HCT116 (cell line): ENCODE measurements at regions not wholly inside any gene's neighbourhood (a gene's known extent, or its start where the extent isn't known, plus 50 kb on each side); places are given as distances from the start of the nearest gene placed in this dataset.

Experiments
- ATAC-seq: fragments of 200-7000 bp; cut with Tn5 transposase; 2 replicates; pipeline ENCODE4 v1.9.1; 2020; ENCODE audit warnings: mild to moderate bottlenecking, moderate library complexity
- BruUV-seq: library from RNA; stranded (reverse); fragments of 400-500 nt; replicated peaks from 2 replicates; lab custom pipeline; 2021; lab: Mats Ljungman, UMichigan
- CTCF ChIA-PET: fragments of 300-600 bp; sonication (Branson Sonifier 250); formaldehyde crosslinking; loops from one replicate; lab custom pipeline; 2021; ENCODE audit warnings: antibody characterized with exemption; lab: Charles Lee
- POLR2A ChIA-PET: fragments of 300-600, 350-600 bp; sonication (Branson Sonifier 250); formaldehyde crosslinking; loops from one replicate; lab custom pipeline; 2021; ENCODE audit warnings: antibody characterized with exemption; lab: Charles Lee
- RAD21 ChIA-PET, 2 experiments: fragments of 300-600 bp; sonication (Branson Sonifier 250); formaldehyde crosslinking; loops; one replicate each; lab custom pipeline; 2023; ENCODE audit warnings: low total read pairs in 2 of 2; ENCODE audit not compliant: uncharacterized antibody in 2 of 2, unreplicated experiment in 2 of 2, low non-redundant PET in 1 of 2; lab: Charles Lee
- DNase-seq: peaks from one replicate; pipeline ENCODE4 v3.0.0-alpha.2; 2010; ENCODE audit warnings: low read depth, low spot score
- H2AFZ ChIP-seq: fragments of 200-600 bp; shearing (Covaris generic), sonication (generic); 2 replicates; pipeline ENCODE4 v1.6.1; 2017; ENCODE audit warnings: low read depth, mixed run types, mixed read lengths, antibody characterized with exemption, low read length; ENCODE audit not compliant: poor library complexity, severe bottlenecking
- H3K27ac ChIP-seq: 2 replicates; pipeline ENCODE4 v1.5.1; 2012; ENCODE audit warnings: low read depth, low read length
- H3K27me3 ChIP-seq: fragments of 200-600 bp; sonication (generic); 2 replicates; pipeline ENCODE4 v1.6.1; 2016; ENCODE audit warnings: mixed run types, low read length, mixed read lengths; ENCODE audit not compliant: insufficient read depth
- H3K36me3 ChIP-seq, 2 experiments: fragments of 200-500 bp in 1 of 2; fragments of 200-600 bp in 1 of 2; sonication (Bioruptor generic) in 1 of 2; sonication (generic) in 1 of 2; 2 replicates each; pipeline versions ENCODE4 v1.5.1 to v1.6.1; 2014 to 2016; ENCODE audit warnings: low read length in 2 of 2, inconsistent platforms in 1 of 2, mixed read lengths in 1 of 2, mixed run types in 1 of 2; ENCODE audit not compliant: insufficient read depth in 2 of 2, control insufficient read depth in 1 of 2
- H3K4me1 ChIP-seq, 2 experiments: fragments of 200-600 bp in 1 of 2; sonication (generic) in 1 of 2; 2 replicates each; pipeline versions ENCODE4 v1.5.1 to v1.6.1; 2012 to 2017; ENCODE audit warnings: low read length in 2 of 2, inconsistent platforms in 1 of 2, mild to moderate bottlenecking in 1 of 2, mixed read lengths in 1 of 2, mixed run types in 1 of 2, moderate library complexity in 1 of 2; ENCODE audit not compliant: insufficient read depth in 2 of 2, control insufficient read depth in 1 of 2
- H3K4me2 ChIP-seq: fragments of 200-600 bp; sonication (generic); 2 replicates; pipeline ENCODE4 v1.6.1; 2017; ENCODE audit warnings: mixed run types, low read length, mixed read lengths
- H3K4me3 ChIP-seq, 2 experiments: fragments of 200-600 bp in 1 of 2; sonication (generic) in 1 of 2; replicated peaks in 1 of 2; 2 replicates each; pipeline ENCODE4 v1.5.1; 2011 to 2016; ENCODE audit warnings: low read length in 2 of 2, control low read depth in 1 of 2, low read depth in 1 of 2, mild to moderate bottlenecking in 1 of 2, mixed read lengths in 1 of 2, mixed run types in 1 of 2
- H3K79me2 ChIP-seq: fragments of 200-600 bp; sonication (generic); 2 replicates; pipeline ENCODE4 v1.6.1; 2017; ENCODE audit warnings: mild to moderate bottlenecking, mixed run types, low read length, moderate library complexity, mixed read lengths; ENCODE audit not compliant: insufficient read depth
- H3K9ac ChIP-seq: fragments of 200-600 bp; sonication (generic); 2 replicates; pipeline ENCODE4 v1.6.1; 2016; ENCODE audit warnings: low read length, mixed read lengths
- H3K9me2 ChIP-seq: fragments of 200-600 bp; sonication (generic), shearing (Covaris generic); 2 replicates; pipeline ENCODE4 v1.6.1; 2017; ENCODE audit warnings: mixed run types, mild to moderate bottlenecking, moderate library complexity; ENCODE audit not compliant: insufficient read depth
- H3K9me3 ChIP-seq, 2 experiments: fragments of 200-500 bp in 1 of 2; fragments of 200-600 bp in 1 of 2; sonication (Bioruptor generic) in 1 of 2; sonication (generic) in 1 of 2; 2 replicates each; pipeline ENCODE4 v1.6.1; 2014 to 2017; ENCODE audit warnings: low read length in 2 of 2, mixed read lengths in 2 of 2, inconsistent platforms in 1 of 2, low read depth in 1 of 2, mild to moderate bottlenecking in 1 of 2, mixed run types in 1 of 2, moderate library complexity in 1 of 2; ENCODE audit not compliant: control insufficient read depth in 1 of 2, insufficient read depth in 1 of 2
- H4K20me1 ChIP-seq: fragments of 200-600 bp; sonication (generic), shearing (Covaris generic); 2 replicates; pipeline ENCODE4 v1.6.1; 2017; ENCODE audit warnings: mixed run types, mild to moderate bottlenecking, moderate library complexity; ENCODE audit not compliant: insufficient read depth
- ATF3 ChIP-seq: IDR thresholded peaks from 2 replicates; pipeline ENCODE4 v1.6.1; 2012
- CEBPB ChIP-seq: IDR thresholded peaks from 2 replicates; pipeline ENCODE4 v1.6.1; 2012; ENCODE audit warnings: low read depth
- ELF1 ChIP-seq: IDR thresholded peaks from 2 replicates; pipeline ENCODE4 v1.6.1; 2012; ENCODE audit warnings: low read depth, borderline replicate concordance
- EZH2 ChIP-seq: fragments of 200-600 bp; sonication (generic); IDR thresholded peaks from 2 replicates; pipeline ENCODE4 v1.6.1; 2017; ENCODE audit warnings: antibody characterized with exemption, mixed run types
- EZH2phosphoT487 ChIP-seq: fragments of 200-600 bp; IDR thresholded peaks from 2 replicates; pipeline ENCODE4 v1.6.1; 2018; ENCODE audit warnings: antibody characterized with exemption, borderline replicate concordance
- FOSL1 ChIP-seq: IDR thresholded peaks from 2 replicates; pipeline ENCODE4 v1.6.1; 2012; ENCODE audit warnings: low read depth
- JUND ChIP-seq: IDR thresholded peaks from 2 replicates; pipeline ENCODE4 v1.6.1; 2012
- MAX ChIP-seq: IDR thresholded peaks from 2 replicates; pipeline ENCODE4 v1.6.1; 2012
- SIN3A ChIP-seq: IDR thresholded peaks from 2 replicates; pipeline ENCODE4 v1.6.1; 2012; ENCODE audit warnings: low read depth
- SP1 ChIP-seq: IDR thresholded peaks from 2 replicates; pipeline ENCODE4 v1.6.1; 2012; ENCODE audit warnings: low read depth
- SRF ChIP-seq: IDR thresholded peaks from 2 replicates; pipeline ENCODE4 v1.6.1; 2012; ENCODE audit warnings: low read depth
- TCF7L2 ChIP-seq: IDR thresholded peaks from 2 replicates; pipeline ENCODE4 v1.7.0; 2011; ENCODE audit warnings: borderline replicate concordance, inconsistent platforms; ENCODE audit not compliant: insufficient read depth, insufficient read length; ENCODE audit errors: extremely low read depth
- YY1 ChIP-seq: IDR thresholded peaks from 2 replicates; pipeline ENCODE4 v1.6.1; 2011; ENCODE audit warnings: low read length, low read depth, moderate library complexity, mild to moderate bottlenecking; ENCODE audit not compliant: insufficient replicate concordance; ENCODE audit errors: extremely low read depth
- ZFX ChIP-seq: fragments of 450-650 bp; IDR thresholded peaks from 2 replicates; pipeline ENCODE4 v1.6.1; 2017
- intact Hi-C: fragments of 100-400 bp; cut with micrococcal nuclease; formaldehyde crosslinking; loops from 2 replicates; pipeline ENCODE4 v1.10.0; 2022
- TF ChIP-seq, protein P1 (sequence below), 3 experiments: fragments of 200-600 bp in 1 of 3; sonication (generic) in 1 of 3; IDR thresholded peaks in 2 of 3; conservative IDR thresholded peaks in 1 of 3; 2 replicates each; pipeline ENCODE4 v1.5.1; 2012 to 2017; ENCODE audit warnings: low read depth in 2 of 3, low read length in 2 of 3, antibody characterized with exemption in 1 of 3, borderline replicate concordance in 1 of 3, control low read depth in 1 of 3, mild to moderate bottlenecking in 1 of 3, mixed read lengths in 1 of 3, mixed run types in 1 of 3, moderate library complexity in 1 of 3; ENCODE audit not compliant: insufficient read depth in 1 of 3

- BruUV-seq = no TSS peak
- H3K9ac ChIP-seq = no peak overlapping the region
- H3K9me3 ChIP-seq = no peaks in the 10 kb centered on the region; a peak in 1 of 4 replicates
- no peak for ATAC-seq
- H3K4me1 ChIP-seq = no peaks in the 10 kb centered on the region
- H3K4me2 ChIP-seq = no peak overlapping the region
- no peak for DNase-seq
- no peak overlapping the region for H3K27ac ChIP-seq
- H3K36me3 ChIP-seq = no peaks in the 10 kb centered on the region; a peak in 1 of 4 replicates
- RAD21 ChIA-PET = no interaction called here
- TF ChIP-seq SP1 (no peak), CEBPB (no peak), JUND (no peak), TCF7L2 (no peak), SRF (no peak), EZH2 (no peak), FOSL1 (no peak), ATF3 (no peak), YY1 (no peak), SIN3A (no peak), ZFX (no peak), MAX (no peak), ELF1 (no peak), EZH2phosphoT487 (no peak)
- TF ChIP-seq, protein P1, sequence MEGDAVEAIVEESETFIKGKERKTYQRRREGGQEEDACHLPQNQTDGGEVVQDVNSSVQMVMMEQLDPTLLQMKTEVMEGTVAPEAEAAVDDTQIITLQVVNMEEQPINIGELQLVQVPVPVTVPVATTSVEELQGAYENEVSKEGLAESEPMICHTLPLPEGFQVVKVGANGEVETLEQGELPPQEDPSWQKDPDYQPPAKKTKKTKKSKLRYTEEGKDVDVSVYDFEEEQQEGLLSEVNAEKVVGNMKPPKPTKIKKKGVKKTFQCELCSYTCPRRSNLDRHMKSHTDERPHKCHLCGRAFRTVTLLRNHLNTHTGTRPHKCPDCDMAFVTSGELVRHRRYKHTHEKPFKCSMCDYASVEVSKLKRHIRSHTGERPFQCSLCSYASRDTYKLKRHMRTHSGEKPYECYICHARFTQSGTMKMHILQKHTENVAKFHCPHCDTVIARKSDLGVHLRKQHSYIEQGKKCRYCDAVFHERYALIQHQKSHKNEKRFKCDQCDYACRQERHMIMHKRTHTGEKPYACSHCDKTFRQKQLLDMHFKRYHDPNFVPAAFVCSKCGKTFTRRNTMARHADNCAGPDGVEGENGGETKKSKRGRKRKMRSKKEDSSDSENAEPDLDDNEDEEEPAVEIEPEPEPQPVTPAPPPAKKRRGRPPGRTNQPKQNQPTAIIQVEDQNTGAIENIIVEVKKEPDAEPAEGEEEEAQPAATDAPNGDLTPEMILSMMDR (IDR thresholded peaks at IDR 0.05 in 2 of 3, conservative IDR thresholded peaks at IDR 0.05 in 1 of 3; ENCODE audit: borderline replicate concordance in 1 of 3, insufficient read depth in 1 of 3, low read depth in 2 of 3, low read length in 2 of 3) = no peak
- POLR2A ChIA-PET = no interaction called here
- H3K9me2 ChIP-seq = no peaks in the 10 kb centered on the region
- no peaks in the 10 kb centered on the region for H3K27me3 ChIP-seq
- H3K4me3 ChIP-seq = no peak overlapping the region
- H2AFZ ChIP-seq = no peak overlapping the region
- no peaks in the 10 kb centered on the region for H3K79me2 ChIP-seq
- intact Hi-C loops = no loop called here
- CTCF ChIA-PET = no interaction called here
- H4K20me1 ChIP-seq = no peaks in the 10 kb centered on the region
Measured at GRCh38 chr3:34686541-34686940, 888.1 kb downstream of the PDCD6IP start.
